GM23248 (cell line): ENCODE measurements at regions not wholly inside any gene's neighbourhood (a gene's known extent, or its start where the extent isn't known, plus 50 kb on each side); places are given as distances from the start of the nearest gene placed in this dataset.

Experiments used
- EZH2 ChIP-seq: fragments of 200-600 bp; sonication (generic); IDR thresholded peaks from 2 replicates; pipeline ENCODE4 v1.6.1; 2018; ENCODE audit warnings: antibody characterized with exemption, mild to moderate bottlenecking; ENCODE audit not compliant: insufficient read depth, poor library complexity, severe bottlenecking
- EZH2phosphoT487 ChIP-seq: fragments of 200-600 bp; sonication (generic); IDR thresholded peaks from 2 replicates; pipeline ENCODE4 v1.6.1; 2018; ENCODE audit warnings: antibody characterized with exemption, moderate library complexity, mild to moderate bottlenecking, low read depth; ENCODE audit not compliant: insufficient read depth

- no peak for TF ChIP-seq EZH2phosphoT487
- TF ChIP-seq EZH2: no peak
These were observed 329.8 kb upstream of the PKN2 start for GRCh38 chr1:88354256-88354655.
